Neural cell (in vitro differentiated cells): ENCODE measurements at regions not wholly inside any gene's neighbourhood (a gene's known extent, or its start where the extent isn't known, plus 50 kb on each side); places are given as distances from the start of the nearest gene placed in this dataset.

Source experiments
- CTCF ChIP-seq: fragments of 450-650 bp; IDR thresholded peaks from 2 replicates; pipeline ENCODE4 v1.5.1; 2014; ENCODE audit warnings: antibody characterized with exemption, mild to moderate bottlenecking, moderate library complexity; ENCODE audit not compliant: poor library complexity, severe bottlenecking
- POLR2AphosphoS5 ChIP-seq: IDR thresholded peaks from 2 replicates; pipeline ENCODE4 v1.6.1; 2012

GRCh38 chrX:98029861-98030260, 1146.2 kb downstream of the RPA4 start:
- no peak for TF ChIP-seq CTCF
- TF ChIP-seq POLR2AphosphoS5: no peak
